Upper lobe of left lung (tissue), 4 donors: ENCODE measurements at regions not wholly inside any gene's neighbourhood (a gene's known extent, or its start where the extent isn't known, plus 50 kb on each side); places are given as distances from the start of the nearest gene placed in this dataset.

ENCODE experiments used
- CTCF ChIP-seq, 6 experiments: fragments of 450-650 bp in 4 of 6; fragments of 200-600 bp in 2 of 6; sonication (generic) in 2 of 6; IDR thresholded peaks; one replicate each; pipeline ENCODE4 v1.5.1; 2016 to 2019; ENCODE audit warnings: antibody characterized with exemption in 6 of 6
- EP300 ChIP-seq, 4 donors: sonication (generic); formaldehyde crosslinking; IDR thresholded peaks; one replicate each; pipeline ENCODE4 v1.5.1; 2017; ENCODE audit warnings: antibody characterized with exemption in 4 of 4, control low read depth in 2 of 4
- POLR2AphosphoS5 ChIP-seq, 2 donors: sonication (generic); formaldehyde crosslinking; IDR thresholded peaks; one replicate each; pipeline ENCODE4 v1.5.1; 2017; ENCODE audit warnings: antibody characterized with exemption in 2 of 2

- TF ChIP-seq POLR2AphosphoS5 (IDR thresholded peaks at IDR 0.05) (no peak), CTCF (IDR thresholded peaks at IDR 0.05) (no peak), EP300 (IDR thresholded peaks at IDR 0.05) (no peak)
These were observed 225.7 kb downstream of the EPHA4 start for GRCh38 chr2:221346411-221346810.
